ENCODE measurements at regions not wholly inside any gene's neighbourhood (a gene's known extent, or its start where the extent isn't known, plus 50 kb on each side); places are given as distances from the start of the nearest gene placed in this dataset.

- H3K36me3 ChIP-seq (ENCODE audit: control insufficient read depth, insufficient read depth, low read length), result no peaks in the 10 kb centered on the region
- no peak overlapping the region for H3K4me3 ChIP-seq (ENCODE audit: low read depth, low read length)
- ChIA-PET CTCF (no interaction called here), POLR2A (no interaction called here)
- DNase-seq (ENCODE audit: low read depth), result no peak
- H3K27me3 ChIP-seq (ENCODE audit: control insufficient read depth, insufficient read depth, low read length), result no peaks in the 10 kb centered on the region
- no peak for TF ChIP-seq CTCF (IDR thresholded peaks at IDR 0.05; ENCODE audit: insufficient read depth, low read depth, low read length)
Observed at GRCh38 chr17:33603789-33604188, 310.7 kb upstream of the ASIC2 start.

GRCh38 chr17:33611532-33611931 is 318.4 kb upstream of the ASIC2 start:
- ChIA-PET CTCF (no interaction called here), POLR2A (no interaction called here)
- TF ChIP-seq CTCF (IDR thresholded peaks at IDR 0.05; ENCODE audit: insufficient read depth, low read depth, low read length), result no peak
- Histone ChIP-seq H3K36me3 (ENCODE audit: control insufficient read depth, insufficient read depth, low read length) (no peaks in the 10 kb centered on the region), H3K27me3 (ENCODE audit: control insufficient read depth, insufficient read depth, low read length) (no peaks in the 10 kb centered on the region), H3K4me3 (ENCODE audit: low read depth, low read length) (no peak overlapping the region)
- no peak for DNase-seq (ENCODE audit: low read depth)

GRCh38 chr17:33615861-33616260 is 322.8 kb upstream of the ASIC2 start:
- no peak overlapping the region for H3K4me3 ChIP-seq (ENCODE audit: low read depth, low read length)
- no peak for TF ChIP-seq CTCF (IDR thresholded peaks at IDR 0.05; ENCODE audit: insufficient read depth, low read depth, low read length)
- no peaks in the 10 kb centered on the region for H3K27me3 ChIP-seq (ENCODE audit: control insufficient read depth, insufficient read depth, low read length)
- no peak for DNase-seq (ENCODE audit: low read depth)
- ChIA-PET POLR2A (no interaction called here), CTCF (no interaction called here)
- no peaks in the 10 kb centered on the region for H3K36me3 ChIP-seq (ENCODE audit: control insufficient read depth, insufficient read depth, low read length)

GRCh38 chr17:33623841-33624240 is 330.7 kb upstream of the ASIC2 start:
- DNase-seq (ENCODE audit: low read depth), result no peak
- no peaks in the 10 kb centered on the region for H3K27me3 ChIP-seq (ENCODE audit: control insufficient read depth, insufficient read depth, low read length)
- TF ChIP-seq CTCF (IDR thresholded peaks at IDR 0.05; ENCODE audit: insufficient read depth, low read depth, low read length), result no peak
- no peaks in the 10 kb centered on the region for H3K36me3 ChIP-seq (ENCODE audit: control insufficient read depth, insufficient read depth, low read length)
- ChIA-PET CTCF (no interaction called here), POLR2A (no interaction called here)
- no peak overlapping the region for H3K4me3 ChIP-seq (ENCODE audit: low read depth, low read length)

GRCh38 chr17:33628500-33629346 is 335.6 kb upstream of the ASIC2 start:
- CTCF ChIA-PET, result no interaction called here
- no peak for DNase-seq (ENCODE audit: low read depth)
- H3K4me3 ChIP-seq (ENCODE audit: low read depth, low read length), result no peak overlapping the region
- POLR2A ChIA-PET, result no interaction called here
- no peak for TF ChIP-seq CTCF (IDR thresholded peaks at IDR 0.05; ENCODE audit: insufficient read depth, low read depth, low read length)
- no peaks in the 10 kb centered on the region for H3K27me3 ChIP-seq (ENCODE audit: control insufficient read depth, insufficient read depth, low read length)
- H3K36me3 ChIP-seq (ENCODE audit: control insufficient read depth, insufficient read depth, low read length), result no peaks in the 10 kb centered on the region
